ENCODE measurements at regions not wholly inside any gene's neighbourhood (a gene's known extent, or its start where the extent isn't known, plus 50 kb on each side); places are given as distances from the start of the nearest gene placed in this dataset.

- no peak for DNase-seq (ENCODE audit: unreplicated experiment)
- Mint-ChIP-seq H3K4me3 (ENCODE audit: unreplicated experiment) (no peak overlapping the region), H3K27me3 (ENCODE audit: insufficient read depth, unreplicated experiment) (no peaks in the 10 kb centered on the region), H3K9me3 (ENCODE audit: unreplicated experiment) (no peaks in the 10 kb centered on the region), H3K36me3 (ENCODE audit: insufficient read depth, unreplicated experiment) (peaks cover 6% of the 10 kb centered on the region), H3K27ac (ENCODE audit: low read depth, unreplicated experiment) (no peak overlapping the region), H3K4me1 (ENCODE audit: insufficient read depth, unreplicated experiment) (no peaks in the 10 kb centered on the region)
- intact Hi-C loops (cut with micrococcal nuclease) = no loop called here
- ChIA-PET POLR2A (no interaction called here), CTCF (no interaction called here)
- BruUV-seq (replicated peaks) = no TSS peak
- TF ChIP-seq, protein P1, sequence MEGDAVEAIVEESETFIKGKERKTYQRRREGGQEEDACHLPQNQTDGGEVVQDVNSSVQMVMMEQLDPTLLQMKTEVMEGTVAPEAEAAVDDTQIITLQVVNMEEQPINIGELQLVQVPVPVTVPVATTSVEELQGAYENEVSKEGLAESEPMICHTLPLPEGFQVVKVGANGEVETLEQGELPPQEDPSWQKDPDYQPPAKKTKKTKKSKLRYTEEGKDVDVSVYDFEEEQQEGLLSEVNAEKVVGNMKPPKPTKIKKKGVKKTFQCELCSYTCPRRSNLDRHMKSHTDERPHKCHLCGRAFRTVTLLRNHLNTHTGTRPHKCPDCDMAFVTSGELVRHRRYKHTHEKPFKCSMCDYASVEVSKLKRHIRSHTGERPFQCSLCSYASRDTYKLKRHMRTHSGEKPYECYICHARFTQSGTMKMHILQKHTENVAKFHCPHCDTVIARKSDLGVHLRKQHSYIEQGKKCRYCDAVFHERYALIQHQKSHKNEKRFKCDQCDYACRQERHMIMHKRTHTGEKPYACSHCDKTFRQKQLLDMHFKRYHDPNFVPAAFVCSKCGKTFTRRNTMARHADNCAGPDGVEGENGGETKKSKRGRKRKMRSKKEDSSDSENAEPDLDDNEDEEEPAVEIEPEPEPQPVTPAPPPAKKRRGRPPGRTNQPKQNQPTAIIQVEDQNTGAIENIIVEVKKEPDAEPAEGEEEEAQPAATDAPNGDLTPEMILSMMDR (IDR thresholded peaks at IDR 0.05; ENCODE audit: unreplicated experiment) = no peak
These were observed 963.8 kb upstream of the FLRT2 start for GRCh38 chr14:84566109-84566508.

- Mint-ChIP-seq H3K4me3 (ENCODE audit: unreplicated experiment) (no peak overlapping the region), H3K27me3 (ENCODE audit: insufficient read depth, unreplicated experiment) (no peaks in the 10 kb centered on the region), H3K9me3 (ENCODE audit: unreplicated experiment) (no peaks in the 10 kb centered on the region), H3K4me1 (ENCODE audit: insufficient read depth, unreplicated experiment) (no peaks in the 10 kb centered on the region), H3K36me3 (ENCODE audit: insufficient read depth, unreplicated experiment) (peaks cover 5% of the 10 kb centered on the region), H3K27ac (ENCODE audit: low read depth, unreplicated experiment) (no peak overlapping the region)
- DNase-seq (ENCODE audit: unreplicated experiment) = no peak
- TF ChIP-seq, protein P1 (IDR thresholded peaks at IDR 0.05; ENCODE audit: unreplicated experiment) = no peak
- ChIA-PET POLR2A (no interaction called here), CTCF (no interaction called here)
- no TSS peak for BruUV-seq (replicated peaks)
- intact Hi-C loops (cut with micrococcal nuclease) = no loop called here
These were observed 954.3 kb upstream of the FLRT2 start for GRCh38 chr14:84575681-84576080.

GRCh38 chr14:84579292-84579691 lies 950.7 kb upstream of the FLRT2 start:
- TF ChIP-seq, protein P1 (IDR thresholded peaks at IDR 0.05; ENCODE audit: unreplicated experiment) = no peak
- Mint-ChIP-seq H3K36me3 (ENCODE audit: insufficient read depth, unreplicated experiment) (peaks cover 5% of the 10 kb centered on the region), H3K4me3 (ENCODE audit: unreplicated experiment) (no peak overlapping the region), H3K27ac (ENCODE audit: low read depth, unreplicated experiment) (no peak overlapping the region), H3K27me3 (ENCODE audit: insufficient read depth, unreplicated experiment) (no peaks in the 10 kb centered on the region), H3K9me3 (ENCODE audit: unreplicated experiment) (no peaks in the 10 kb centered on the region), H3K4me1 (ENCODE audit: insufficient read depth, unreplicated experiment) (no peaks in the 10 kb centered on the region)
- BruUV-seq (replicated peaks) = no TSS peak
- ChIA-PET CTCF (interaction anchor here (0.6 kb wide), 1 partner anchor 841 kb away, joined by 4 read pairs; no protein-coding TSS in a partner anchor), POLR2A (no interaction called here)
- DNase-seq (ENCODE audit: unreplicated experiment) = no peak
- intact Hi-C loops (cut with micrococcal nuclease) = no loop called here

DNA sequence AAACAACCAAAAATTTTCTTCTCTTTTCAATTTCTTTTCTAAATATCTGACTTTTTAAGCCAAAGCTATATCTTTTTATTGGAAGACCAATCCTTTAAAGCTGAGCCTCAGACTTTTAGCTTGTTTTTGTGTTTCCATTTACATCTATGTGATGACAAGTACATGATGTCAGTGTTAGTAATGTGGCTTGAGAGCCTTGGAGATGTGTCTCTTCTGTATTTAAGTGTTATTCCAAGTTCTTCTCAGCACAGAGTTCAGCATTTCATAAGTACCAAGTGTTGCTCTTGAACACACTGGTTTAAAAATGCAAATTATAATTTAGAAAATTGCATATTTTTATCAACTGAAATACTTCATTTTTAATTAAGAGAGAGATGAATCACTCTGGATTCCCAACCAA lies 948.9 kb upstream of the FLRT2 start:
- no peaks in the 10 kb centered on the region for H3K27me3 Mint-ChIP-seq (ENCODE audit: insufficient read depth, unreplicated experiment)
- TF ChIP-seq, protein P1 (IDR thresholded peaks at IDR 0.05; ENCODE audit: unreplicated experiment) = no peak
- no peak for DNase-seq (ENCODE audit: unreplicated experiment)
- CTCF ChIA-PET = no interaction called here
- no peaks in the 10 kb centered on the region for H3K9me3 Mint-ChIP-seq (ENCODE audit: unreplicated experiment)
- no peaks in the 10 kb centered on the region for H3K4me1 Mint-ChIP-seq (ENCODE audit: insufficient read depth, unreplicated experiment)
- BruUV-seq (replicated peaks) = no TSS peak
- intact Hi-C loops (cut with micrococcal nuclease) = no loop called here
- no peak overlapping the region for H3K4me3 Mint-ChIP-seq (ENCODE audit: unreplicated experiment)
- POLR2A ChIA-PET = no interaction called here
- H3K36me3 Mint-ChIP-seq (ENCODE audit: insufficient read depth, unreplicated experiment) = peaks cover 4% of the 10 kb centered on the region
- H3K27ac Mint-ChIP-seq (ENCODE audit: low read depth, unreplicated experiment) = no peak overlapping the region
